Sigmoid colon (tissue), 6 donors: ENCODE measurements at regions not wholly inside any gene's neighbourhood (a gene's known extent, or its start where the extent isn't known, plus 50 kb on each side); places are given as distances from the start of the nearest gene placed in this dataset.

ENCODE experiments used
- DNase-seq: peaks from one replicate; pipeline ENCODE4 v3.0.0-alpha.2; 2019
- H3K27ac ChIP-seq, 4 donors: fragments of 200-600 bp; sonication (generic); one replicate each; pipeline ENCODE4 v1.5.1; 2016 to 2019; ENCODE audit warnings: mild to moderate bottlenecking in 1 of 4
- H3K27me3 ChIP-seq, 3 donors: fragments of 200-600 bp; sonication (generic); one replicate each; pipeline ENCODE4 v1.5.1; 2019; ENCODE audit warnings: mild to moderate bottlenecking in 1 of 3
- H3K36me3 ChIP-seq, 4 donors: fragments of 200-600 bp; sonication (generic); one replicate each; pipeline ENCODE4 v1.5.1; 2016 to 2019
- H3K4me1 ChIP-seq, 4 donors: fragments of 200-600 bp; sonication (generic); one replicate each; pipeline ENCODE4 v1.5.1; 2017 to 2019
- H3K4me3 ChIP-seq, 4 donors: fragments of 200-600 bp; sonication (generic); one replicate each; pipeline ENCODE4 v1.5.1; 2017 to 2019; ENCODE audit warnings: mild to moderate bottlenecking in 2 of 4, moderate library complexity in 1 of 4
- H3K9me3 ChIP-seq, 4 donors: fragments of 200-600 bp in 3 of 4; sonication (generic) in 3 of 4; one replicate each; pipeline versions ENCODE4 v1.5.1 to v1.6.1; 2013 to 2019
- EP300 ChIP-seq, 4 donors: sonication (generic); formaldehyde crosslinking; IDR thresholded peaks; one replicate each; pipeline ENCODE4 v1.6.1; 2017; ENCODE audit warnings: antibody characterized with exemption in 4 of 4
- POLR2A ChIP-seq, 2 donors: fragments of 450-650 bp; IDR thresholded peaks; one replicate each; pipeline ENCODE4 v1.6.1; 2016; ENCODE audit warnings: antibody characterized with exemption in 2 of 2, mild to moderate bottlenecking in 2 of 2, moderate library complexity in 2 of 2
- POLR2AphosphoS5 ChIP-seq, 4 donors: sonication (generic); formaldehyde crosslinking; IDR thresholded peaks; one replicate each; pipeline ENCODE4 v1.6.1; 2017; ENCODE audit warnings: antibody characterized with exemption in 4 of 4
- WGBS, 2 donors: extraction: QIAGEN DNeasy Blood & Tissue Kit; methylation state at CpG; one replicate each; pipeline ENCODE4 v1.1.7; 2013; 5-methylcytosine and 5-hydroxymethylcytosine counted together
- intact Hi-C: fragments of 100-400 bp; cut with DNase I; formaldehyde crosslinking; loops from one replicate; pipeline ENCODE4 v1.15.1; 2023
- TF ChIP-seq, protein P1 (sequence below), 4 experiments: fragments of 450-650 bp in 3 of 4; fragments of 200-600 bp in 1 of 4; IDR thresholded peaks; one replicate each; pipeline ENCODE4 v1.5.1; 2016 to 2019; ENCODE audit warnings: antibody characterized with exemption in 4 of 4, mild to moderate bottlenecking in 3 of 4, moderate library complexity in 2 of 4
- donor health status: healthy with polysubstance abuse.
- donor health status: healthy.

DNA sequence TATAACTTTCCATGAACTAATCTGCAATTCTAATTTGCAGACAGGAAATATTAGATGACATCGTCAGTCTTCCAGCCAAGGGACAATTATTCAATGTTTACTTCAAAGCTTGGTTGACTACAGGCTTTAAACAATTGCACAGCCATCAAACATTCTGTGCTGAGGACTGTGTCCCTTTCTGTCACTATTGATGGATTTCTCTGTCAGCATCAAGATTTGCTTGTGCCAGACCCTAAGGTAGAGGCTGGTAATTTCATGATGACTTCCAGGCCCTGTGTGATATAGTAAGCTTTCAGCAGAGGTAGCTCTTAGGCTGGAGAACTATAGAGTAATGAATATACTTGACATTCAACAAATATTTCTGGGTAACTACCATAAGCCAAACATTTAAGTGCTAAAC, 229.3 kb upstream of the ACTBL2 start:
- no peaks in the 10 kb centered on the region for H3K4me1 ChIP-seq
- no peak overlapping the region for H3K27ac ChIP-seq
- 73 to 85% methylated on average over 1 of the region's 1 CpG for WGBS, 2 donors
- H3K9me3 ChIP-seq = peaks cover 0 to 5% (median 0%) of the 10 kb centered on the region in 4 donors
- intact Hi-C loops = no loop called here
- no peaks in the 10 kb centered on the region for H3K36me3 ChIP-seq
- DNase-seq = no peak
- TF ChIP-seq EP300 (IDR thresholded peaks at IDR 0.05) (no peak), POLR2A (IDR thresholded peaks at IDR 0.05) (no peak), POLR2AphosphoS5 (IDR thresholded peaks at IDR 0.05) (no peak)
- TF ChIP-seq, protein P1, sequence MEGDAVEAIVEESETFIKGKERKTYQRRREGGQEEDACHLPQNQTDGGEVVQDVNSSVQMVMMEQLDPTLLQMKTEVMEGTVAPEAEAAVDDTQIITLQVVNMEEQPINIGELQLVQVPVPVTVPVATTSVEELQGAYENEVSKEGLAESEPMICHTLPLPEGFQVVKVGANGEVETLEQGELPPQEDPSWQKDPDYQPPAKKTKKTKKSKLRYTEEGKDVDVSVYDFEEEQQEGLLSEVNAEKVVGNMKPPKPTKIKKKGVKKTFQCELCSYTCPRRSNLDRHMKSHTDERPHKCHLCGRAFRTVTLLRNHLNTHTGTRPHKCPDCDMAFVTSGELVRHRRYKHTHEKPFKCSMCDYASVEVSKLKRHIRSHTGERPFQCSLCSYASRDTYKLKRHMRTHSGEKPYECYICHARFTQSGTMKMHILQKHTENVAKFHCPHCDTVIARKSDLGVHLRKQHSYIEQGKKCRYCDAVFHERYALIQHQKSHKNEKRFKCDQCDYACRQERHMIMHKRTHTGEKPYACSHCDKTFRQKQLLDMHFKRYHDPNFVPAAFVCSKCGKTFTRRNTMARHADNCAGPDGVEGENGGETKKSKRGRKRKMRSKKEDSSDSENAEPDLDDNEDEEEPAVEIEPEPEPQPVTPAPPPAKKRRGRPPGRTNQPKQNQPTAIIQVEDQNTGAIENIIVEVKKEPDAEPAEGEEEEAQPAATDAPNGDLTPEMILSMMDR (IDR thresholded peaks at IDR 0.05) = no peak
- H3K27me3 ChIP-seq = no peaks in the 10 kb centered on the region
- H3K4me3 ChIP-seq = no peak overlapping the region

DNA sequence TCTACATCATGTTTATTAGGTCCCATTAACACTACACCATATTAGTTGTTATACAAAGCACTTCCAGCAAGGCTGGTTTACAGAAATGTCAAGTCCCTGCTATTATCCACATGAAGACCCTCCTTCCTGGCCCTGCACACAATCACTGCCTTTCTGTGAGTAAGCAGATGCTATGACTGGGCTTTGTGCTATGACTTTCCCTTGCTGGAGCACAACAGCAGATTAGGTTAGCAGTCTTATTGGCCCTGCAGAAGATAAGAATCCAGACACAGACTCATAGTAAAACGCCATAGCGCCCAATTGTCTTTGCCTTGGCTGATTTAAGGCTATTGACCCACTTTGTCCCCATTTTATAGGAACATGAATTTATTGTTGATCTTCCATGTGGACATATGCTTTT, 228.9 kb upstream of the ACTBL2 start:
- TF ChIP-seq EP300 (IDR thresholded peaks at IDR 0.05) = no peak
- no peak for TF ChIP-seq POLR2A (IDR thresholded peaks at IDR 0.05)
- TF ChIP-seq, protein P1 (IDR thresholded peaks at IDR 0.05) = no peak
- no peak for TF ChIP-seq POLR2AphosphoS5 (IDR thresholded peaks at IDR 0.05)
- no peak for DNase-seq
- H3K36me3 ChIP-seq = no peaks in the 10 kb centered on the region
- intact Hi-C loops = no loop called here
- H3K9me3 ChIP-seq = peaks cover 0 to 5% (median 0%) of the 10 kb centered on the region in 4 donors
- no peak overlapping the region for H3K27ac ChIP-seq
- no peak overlapping the region for H3K4me3 ChIP-seq
- 53 to 76% methylated on average over 2 of the region's 2 CpGs for WGBS, 2 donors
- H3K4me1 ChIP-seq = no peaks in the 10 kb centered on the region
- no peaks in the 10 kb centered on the region for H3K27me3 ChIP-seq

DNA sequence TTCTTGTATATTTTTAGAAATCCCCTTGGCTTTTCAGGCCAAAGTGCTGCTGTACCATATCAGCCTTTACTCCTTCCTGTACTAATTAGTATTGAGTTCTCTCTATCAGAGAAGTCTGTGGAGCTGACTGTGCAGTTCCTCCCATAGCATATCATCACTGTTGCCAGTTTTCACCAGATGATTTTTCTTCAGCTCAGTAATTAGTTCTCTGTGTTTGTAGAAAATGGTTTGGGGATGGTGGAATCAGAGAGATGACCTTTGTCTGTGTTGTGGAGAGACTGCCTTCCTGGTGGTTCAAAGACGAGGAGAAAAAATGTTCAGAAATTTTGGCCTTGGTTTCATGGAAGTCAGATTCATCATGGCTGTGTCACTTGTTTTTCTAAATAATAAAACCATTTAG, 227.5 kb upstream of the ACTBL2 start:
- no peaks in the 10 kb centered on the region for H3K36me3 ChIP-seq
- H3K4me3 ChIP-seq = no peak overlapping the region
- peaks cover 0 to 5% (median 0%) of the 10 kb centered on the region in 4 donors for H3K9me3 ChIP-seq
- intact Hi-C loops = no loop called here
- H3K27ac ChIP-seq = no peak overlapping the region
- no peaks in the 10 kb centered on the region for H3K27me3 ChIP-seq
- H3K4me1 ChIP-seq = no peaks in the 10 kb centered on the region
- TF ChIP-seq POLR2A (IDR thresholded peaks at IDR 0.05) = no peak
- no peak for TF ChIP-seq POLR2AphosphoS5 (IDR thresholded peaks at IDR 0.05)
- no peak for TF ChIP-seq EP300 (IDR thresholded peaks at IDR 0.05)
- TF ChIP-seq, protein P1 (IDR thresholded peaks at IDR 0.05) = no peak
- WGBS, 2 donors = 70 to 77% methylated on average over 1 of the region's 1 CpG
- no peak for DNase-seq

DNA sequence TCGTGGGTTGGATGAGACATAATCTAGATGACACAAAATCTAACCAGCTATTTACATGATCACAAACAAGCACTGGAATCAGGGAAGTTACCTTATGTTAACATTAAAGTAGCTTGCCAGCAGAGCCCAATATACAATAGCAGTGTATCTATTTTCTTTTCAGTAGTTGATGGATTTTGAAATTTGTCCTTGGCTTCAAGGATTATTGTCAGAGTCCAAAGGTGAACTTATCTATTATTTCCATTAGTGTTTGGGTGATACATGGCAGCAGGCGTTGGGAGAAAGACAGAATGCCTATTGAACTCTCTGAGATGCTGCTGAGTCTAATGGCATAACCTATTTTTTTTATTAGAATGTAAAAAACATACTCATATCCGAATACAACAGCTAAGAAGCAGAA, 223.2 kb upstream of the ACTBL2 start:
- DNase-seq = no peak
- TF ChIP-seq POLR2AphosphoS5 (IDR thresholded peaks at IDR 0.05) = no peak
- no peak for TF ChIP-seq EP300 (IDR thresholded peaks at IDR 0.05)
- no peak for TF ChIP-seq POLR2A (IDR thresholded peaks at IDR 0.05)
- TF ChIP-seq, protein P1 (IDR thresholded peaks at IDR 0.05) = no peak
- H3K36me3 ChIP-seq = no peaks in the 10 kb centered on the region
- H3K4me3 ChIP-seq = no peak overlapping the region
- H3K27ac ChIP-seq = no peak overlapping the region
- intact Hi-C loops = no loop called here
- no peaks in the 10 kb centered on the region for H3K4me1 ChIP-seq
- 40 to 80% methylated on average over 3 of the region's 3 CpGs for WGBS, 2 donors
- H3K9me3 ChIP-seq = peaks cover 0 to 5% (median 0%) of the 10 kb centered on the region in 4 donors
- no peaks in the 10 kb centered on the region for H3K27me3 ChIP-seq

DNA sequence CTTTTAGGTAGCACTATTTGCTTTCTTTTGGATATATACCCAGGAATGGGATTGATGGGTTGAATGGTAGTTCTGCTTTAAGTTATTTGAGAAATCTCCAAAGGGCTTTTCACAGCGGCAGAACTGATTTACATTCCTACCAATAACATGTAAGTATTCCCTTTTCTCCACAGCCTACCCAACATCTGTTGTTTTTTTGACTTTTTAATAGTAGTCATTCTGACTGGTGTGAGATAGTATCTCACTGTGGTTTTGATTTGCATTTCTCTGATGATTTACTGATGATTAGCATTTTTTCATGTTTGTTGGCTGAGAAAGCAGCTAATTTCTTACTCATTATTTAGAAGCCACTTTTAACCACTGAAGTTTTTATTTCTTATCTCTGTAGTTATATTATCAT, 221.1 kb upstream of the ACTBL2 start:
- no peaks in the 10 kb centered on the region for H3K27me3 ChIP-seq
- 83 to 87% methylated on average over 1 of the region's 1 CpG for WGBS, 2 donors
- no peak for TF ChIP-seq POLR2A (IDR thresholded peaks at IDR 0.05)
- no peak for TF ChIP-seq EP300 (IDR thresholded peaks at IDR 0.05)
- TF ChIP-seq POLR2AphosphoS5 (IDR thresholded peaks at IDR 0.05) = no peak
- TF ChIP-seq, protein P1 (IDR thresholded peaks at IDR 0.05) = no peak

More for the DNA sequence above, 221.1 kb upstream of the ACTBL2 start:
- intact Hi-C loops = no loop called here
- Histone ChIP-seq H3K4me1 (peaks cover 0 to 5% (median 0%) of the 10 kb centered on the region in 4 donors), H3K4me3 (no peak overlapping the region), H3K9me3 (no peaks in the 10 kb centered on the region), H3K27ac (no peak overlapping the region), H3K36me3 (no peaks in the 10 kb centered on the region)
- DNase-seq = no peak
